B cell (primary cell): ENCODE measurements at regions not wholly inside any gene's neighbourhood (a gene's known extent, or its start where the extent isn't known, plus 50 kb on each side); places are given as distances from the start of the nearest gene placed in this dataset.

Experiments used
- ATAC-seq: fragments of 200-7000 bp; cut with Tn5 transposase; one replicate; pipeline ENCODE4 v1.10.0; 2021; ENCODE audit warnings: low read depth, mild to moderate bottlenecking, moderate number of reproducible peaks, moderate library complexity
- CTCF ChIA-PET: fragments of 350-600 bp; sonication (Branson Sonifier 250); formaldehyde crosslinking; loops from one replicate; lab custom pipeline; 2021; ENCODE audit warnings: antibody characterized with exemption, inconsistent platforms; lab: Charles Lee
- POLR2A ChIA-PET: fragments of 350-600 bp; sonication (Branson Sonifier 250); formaldehyde crosslinking; loops from one replicate; lab custom pipeline; 2021; ENCODE audit warnings: antibody characterized with exemption; lab: Charles Lee
- DNase-seq: peaks from one replicate; pipeline ENCODE4 v3.0.0; 2013
- H2AFZ ChIP-seq: 2 replicates; pipeline ENCODE4 v1.6.1; 2012; ENCODE audit warnings: mild to moderate bottlenecking, low read depth, low read length; ENCODE audit not compliant: insufficient read depth, poor library complexity, severe bottlenecking
- H3K27ac ChIP-seq, 2 donors: 1 replicate in 1 of 2; 2 replicates in 1 of 2; pipeline ENCODE4 v1.5.1; 2012 to 2013; ENCODE audit warnings: low read length in 2 of 2, mild to moderate bottlenecking in 2 of 2, moderate library complexity in 1 of 2
- H3K27me3 ChIP-seq, 4 experiments: fragments of 200-600 bp in 1 of 4; sonication (generic) in 1 of 4; replicated peaks in 1 of 4; 1 replicate in 2 of 4; 2 replicates in 2 of 4; pipeline versions ENCODE4 v1.6.1 to v1.7.0; 2013 to 2016; ENCODE audit warnings: low read length in 3 of 4, mild to moderate bottlenecking in 2 of 4, mixed read lengths in 1 of 4, moderate library complexity in 1 of 4; ENCODE audit not compliant: insufficient read depth in 4 of 4, control insufficient read depth in 3 of 4; ENCODE audit errors: control extremely low read depth in 1 of 4
- H3K36me3 ChIP-seq, 2 experiments: replicated peaks in 1 of 2; 1 replicate in 1 of 2; 2 replicates in 1 of 2; pipeline versions ENCODE4 v1.6.1 to v1.7.1; 2013; ENCODE audit warnings: low read length in 1 of 2; ENCODE audit not compliant: insufficient read depth in 2 of 2, control insufficient read depth in 1 of 2; ENCODE audit errors: control extremely low read depth in 1 of 2, extremely low read depth in 1 of 2
- H3K4me1 ChIP-seq, 2 donors: fragments of 200-600 bp in 1 of 2; sonication (generic) in 1 of 2; 1 replicate in 1 of 2; 2 replicates in 1 of 2; pipeline versions ENCODE4 v1.5.1 to v1.6.1; 2013 to 2017; ENCODE audit warnings: low read length in 2 of 2; ENCODE audit not compliant: control insufficient read depth in 2 of 2, insufficient read depth in 2 of 2
- H3K4me2 ChIP-seq: replicated peaks from 2 replicates; pipeline ENCODE3; 2012; ENCODE audit warnings: mild to moderate bottlenecking, low read depth, low read length; ENCODE audit not compliant: poor library complexity, severe bottlenecking
- H3K4me3 ChIP-seq, 5 experiments: fragments of 200-600 bp in 1 of 5; sonication (generic) in 1 of 5; 1 replicate in 3 of 5; 2 replicates in 2 of 5; pipeline versions ENCODE4 v1.5.1 to v1.7.0; 2011 to 2016; ENCODE audit warnings: low read length in 4 of 5, mild to moderate bottlenecking in 4 of 5, low read depth in 2 of 5, control low read depth in 1 of 5, moderate library complexity in 1 of 5; ENCODE audit not compliant: insufficient read depth in 1 of 5; ENCODE audit errors: control extremely low read depth in 1 of 5, extremely low read depth in 1 of 5
- H3K79me2 ChIP-seq: fragments of 200-600 bp; sonication (generic); one replicate; pipeline ENCODE4 v1.6.0; 2016; ENCODE audit warnings: low read length; ENCODE audit not compliant: control insufficient read depth, insufficient read depth
- H3K9ac ChIP-seq: fragments of 200-600 bp; sonication (generic); 2 replicates; pipeline ENCODE4 v1.6.1; 2017; ENCODE audit warnings: mild to moderate bottlenecking, low read length, moderate library complexity
- H3K9me3 ChIP-seq, 3 donors: one replicate each; pipeline versions ENCODE4 v1.6.1 to v1.7.1; 2013; ENCODE audit warnings: low read length in 2 of 3; ENCODE audit not compliant: control insufficient read depth in 2 of 3, insufficient read depth in 1 of 3; ENCODE audit errors: control extremely low read depth in 1 of 3
- H4K20me1 ChIP-seq: 2 replicates; pipeline ENCODE4 v1.6.0; 2012; ENCODE audit warnings: mild to moderate bottlenecking, low read length; ENCODE audit not compliant: insufficient read depth, control insufficient read depth, poor library complexity, severe bottlenecking
- H3K27ac Mint-ChIP-seq: one replicate; pipeline ENCODE4 v1.8.0; 2021; ENCODE audit warnings: mixed read lengths
- H3K27me3 Mint-ChIP-seq: one replicate; pipeline ENCODE4 v1.8.0; 2021; ENCODE audit warnings: mixed read lengths
- H3K4me1 Mint-ChIP-seq: one replicate; pipeline ENCODE4 v1.8.0; 2021; ENCODE audit warnings: mixed read lengths
- H3K4me3 Mint-ChIP-seq: one replicate; pipeline ENCODE4 v1.8.0; 2021; ENCODE audit warnings: mixed read lengths
- H3K9me3 Mint-ChIP-seq: one replicate; pipeline ENCODE4 v1.8.0; 2022; ENCODE audit warnings: mixed read lengths; ENCODE audit not compliant: insufficient read depth
- CTCF ChIP-seq: fragments of 200-600 bp; IDR thresholded peaks from one replicate; pipeline ENCODE4 v1.8.0; 2022; ENCODE audit warnings: antibody characterized with exemption, mild to moderate bottlenecking
- EZH2 ChIP-seq: IDR thresholded peaks from 2 replicates; pipeline ENCODE4 v1.6.1; 2012; ENCODE audit warnings: borderline replicate concordance, low read depth, mild to moderate bottlenecking, moderate library complexity, low read length; ENCODE audit not compliant: insufficient read depth, poor library complexity, severe bottlenecking
- WGBS: methylation state at CpG from one replicate; pipeline ENCODE4 v1.1.5; 2013; ENCODE audit warnings: missing lambda C conversion rate; ENCODE audit not compliant: insufficient coverage; 5-methylcytosine and 5-hydroxymethylcytosine counted together
- intact Hi-C: fragments of 100-400 bp; cut with micrococcal nuclease; formaldehyde crosslinking; loops from one replicate; pipeline ENCODE4 v1.10.0; 2022

- H3K4me1 Mint-ChIP-seq, result no peaks in the 10 kb centered on the region
- no peak for TF ChIP-seq CTCF
- TF ChIP-seq EZH2, result no peak
- Histone ChIP-seq H3K4me3 (no peak overlapping the region), H3K27me3 (peaks cover 0 to 4% (median 1%) of the 10 kb centered on the region in 4 experiments), H3K27ac (no peak overlapping the region), H2AFZ (no peak overlapping the region), H3K9ac (no peak overlapping the region), H3K36me3 (no peaks in the 10 kb centered on the region), H3K9me3 (no peaks in the 10 kb centered on the region), H4K20me1 (no peaks in the 10 kb centered on the region), H3K4me1 (no peaks in the 10 kb centered on the region), H3K79me2 (no peaks in the 10 kb centered on the region), H3K4me2 (no peak overlapping the region)
- no peak overlapping the region for H3K4me3 Mint-ChIP-seq
- ATAC-seq (no peak), DNase-seq (no peak)
- WGBS, result 88% methylated on average over 3 of the region's 4 CpGs
- H3K27me3 Mint-ChIP-seq, result no peaks in the 10 kb centered on the region
- ChIA-PET POLR2A (no interaction called here), CTCF (no interaction called here)
- H3K9me3 Mint-ChIP-seq, result no peaks in the 10 kb centered on the region
- intact Hi-C loops, result no loop called here
- no peak overlapping the region for H3K27ac Mint-ChIP-seq
Measured at GRCh38 chr3:194014756-194015155, 121.2 kb upstream of the HES1 start.

GRCh38 chr3:194019398-194020165 lies 116.4 kb upstream of the HES1 start:
- Mint-ChIP-seq H3K4me1 (peaks cover 6% of the 10 kb centered on the region), H3K27ac (no peak overlapping the region), H3K27me3 (no peaks in the 10 kb centered on the region), H3K4me3 (no peak overlapping the region), H3K9me3 (no peaks in the 10 kb centered on the region)
- intact Hi-C loops, result no loop called here
- Histone ChIP-seq H3K4me2 (no peak overlapping the region), H3K9me3 (peaks cover 0 to 5% (median 0%) of the 10 kb centered on the region in 3 donors), H3K27me3 (no peaks in the 10 kb centered on the region), H4K20me1 (no peaks in the 10 kb centered on the region), H3K27ac (no peak overlapping the region), H3K79me2 (no peaks in the 10 kb centered on the region), H3K9ac (no peak overlapping the region), H2AFZ (no peak overlapping the region), H3K4me3 (no peak overlapping the region), H3K4me1 (no peaks in the 10 kb centered on the region), H3K36me3 (no peaks in the 10 kb centered on the region)
- ChIA-PET POLR2A (no interaction called here), CTCF (no interaction called here)
- 94% methylated on average over 6 of the region's 10 CpGs for WGBS
- DNase-seq (no peak), ATAC-seq (no peak)
- TF ChIP-seq EZH2 (no peak), CTCF (no peak)
